ENCODE measurements at regions not wholly inside any gene's neighbourhood (a gene's known extent, or its start where the extent isn't known, plus 50 kb on each side); places are given as distances from the start of the nearest gene placed in this dataset.
"Not testable (repeated sequence)": the region's sequence is repeated elsewhere in the genome, so short reads cannot be mapped to it uniquely, and the experiment has no call there.

DNA sequence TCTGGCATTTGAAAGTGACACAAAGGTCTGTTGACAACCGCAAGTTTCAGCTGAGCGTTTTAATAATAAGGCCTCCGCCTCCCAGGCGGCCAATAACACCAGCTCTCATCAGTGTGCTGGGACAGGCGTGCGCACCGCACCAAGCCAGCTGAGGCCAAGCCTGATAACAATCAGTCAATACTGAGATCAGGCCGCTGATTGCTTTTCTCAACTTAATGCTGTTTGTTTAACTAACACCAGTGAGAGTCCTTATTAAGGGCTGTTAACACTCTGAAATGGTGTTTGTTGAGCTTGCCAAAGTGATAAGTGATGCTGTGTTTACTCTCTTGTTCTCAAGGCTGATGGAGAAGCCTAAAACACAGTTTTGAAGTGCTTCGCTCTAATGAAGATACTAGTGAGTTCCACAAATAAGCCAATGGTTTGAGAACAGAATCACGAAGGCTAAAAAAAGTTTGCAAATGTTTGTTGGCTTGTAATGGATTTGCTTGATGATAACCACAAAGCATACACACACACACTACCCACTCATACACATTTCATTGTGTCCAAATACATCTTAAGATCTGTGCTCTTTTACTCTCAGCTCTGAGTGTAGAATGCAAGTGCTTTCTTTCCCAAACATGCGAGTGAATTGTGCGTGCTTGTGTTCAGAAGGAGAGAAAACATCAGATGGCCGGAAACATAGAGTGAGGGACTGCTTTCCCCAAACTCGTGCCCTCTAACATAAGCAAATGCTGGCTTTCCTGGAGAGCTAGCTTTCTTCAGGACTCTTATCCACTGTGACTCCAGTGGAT is 330.4 kb upstream of the KLF4 start:
- Histone ChIP-seq H3K36me3 (ENCODE audit: control insufficient read depth, insufficient read depth, low read length) (no peaks in the 10 kb centered on the region), H3K4me1 (peaks cover 19% of the 10 kb centered on the region), H3K4me3 (ENCODE audit: low read depth, low read length) (no peak overlapping the region), H3K27me3 (replicated peaks; ENCODE audit: control insufficient read depth, insufficient read depth, low read length) (peaks cover 6% of the 10 kb centered on the region), H3K9me3 (no peaks in the 10 kb centered on the region)
- Mint-ChIP-seq H3K36me3 (ENCODE audit: insufficient read depth, unreplicated experiment) (no peaks in the 10 kb centered on the region), H3K27me3 (ENCODE audit: insufficient read depth, unreplicated experiment) (peaks cover 14% of the 10 kb centered on the region), H3K4me3 (ENCODE audit: unreplicated experiment) (no peak overlapping the region), H3K27ac (ENCODE audit: unreplicated experiment) (no peak overlapping the region), H3K4me1 (ENCODE audit: low read depth, unreplicated experiment) (peaks cover 25% of the 10 kb centered on the region), H3K9me3 (ENCODE audit: unreplicated experiment) (no peaks in the 10 kb centered on the region)
- intact Hi-C loops (cut with micrococcal nuclease; ENCODE audit: unreplicated experiment), result loop anchor here (1.0 kb wide), 1 partner anchor 68 kb away; no protein-coding TSS in a partner anchor
- DNase-seq, result peak; percentile 65 to 69
- no peak for TF ChIP-seq CTCF (IDR thresholded peaks at IDR 0.05; ENCODE audit: insufficient read depth in 1 of 2, low read depth in 1 of 2, low read length in 1 of 2, severe bottlenecking in 1 of 2, unreplicated experiment in 1 of 2)
- BruUV-seq (replicated peaks), result no TSS peak
- ChIA-PET POLR2A (no interaction called here), CTCF (interaction anchor here (0.8 to 1.0 kb wide), 2 partner anchors 28 to 336 kb away, joined by 3 read pairs; no protein-coding TSS in a partner anchor)

- H3K9me3 ChIP-seq; H3K27ac Mint-ChIP-seq (ENCODE audit: unreplicated experiment); H3K4me3 Mint-ChIP-seq (ENCODE audit: unreplicated experiment); H3K36me3 ChIP-seq (ENCODE audit: control insufficient read depth, insufficient read depth, low read length); H3K27me3 ChIP-seq (replicated peaks; ENCODE audit: control insufficient read depth, insufficient read depth, low read length); intact Hi-C loops (cut with micrococcal nuclease; ENCODE audit: unreplicated experiment); H3K4me3 ChIP-seq (ENCODE audit: low read depth, low read length); H3K9me3 Mint-ChIP-seq (ENCODE audit: unreplicated experiment); BruUV-seq (replicated peaks); DNase-seq; H3K36me3 Mint-ChIP-seq (ENCODE audit: insufficient read depth, unreplicated experiment); POLR2A ChIA-PET: not testable (repeated sequence)
- CTCF ChIA-PET, result interaction anchor here (0.6 kb wide), 1 partner anchor 630 kb away, joined by 3 read pairs; no protein-coding TSS in a partner anchor
- H3K4me1 ChIP-seq, result peaks cover 19% of the 10 kb centered on the region
- Mint-ChIP-seq H3K4me1 (ENCODE audit: low read depth, unreplicated experiment) (peaks cover 25% of the 10 kb centered on the region), H3K27me3 (ENCODE audit: insufficient read depth, unreplicated experiment) (peaks cover 12% of the 10 kb centered on the region)
These were observed 328.9 kb upstream of the KLF4 start for GRCh38 chr9:107818503-107818829.

- H3K4me3 Mint-ChIP-seq (ENCODE audit: unreplicated experiment); H3K9me3 ChIP-seq; H3K36me3 Mint-ChIP-seq (ENCODE audit: insufficient read depth, unreplicated experiment); POLR2A ChIA-PET; H3K27ac Mint-ChIP-seq (ENCODE audit: unreplicated experiment); H3K27me3 ChIP-seq (replicated peaks; ENCODE audit: control insufficient read depth, insufficient read depth, low read length); H3K36me3 ChIP-seq (ENCODE audit: control insufficient read depth, insufficient read depth, low read length); H3K4me3 ChIP-seq (ENCODE audit: low read depth, low read length); BruUV-seq (replicated peaks); H3K27me3 Mint-ChIP-seq (ENCODE audit: insufficient read depth, unreplicated experiment); H3K9me3 Mint-ChIP-seq (ENCODE audit: unreplicated experiment); DNase-seq; CTCF ChIA-PET; intact Hi-C loops (cut with micrococcal nuclease; ENCODE audit: unreplicated experiment): not testable (repeated sequence)
- H3K4me1 ChIP-seq, result peaks cover 19% of the 10 kb centered on the region
- peaks cover 25% of the 10 kb centered on the region for H3K4me1 Mint-ChIP-seq (ENCODE audit: low read depth, unreplicated experiment)
These were observed 328.3 kb upstream of the KLF4 start for GRCh38 chr9:107817595-107818502.

DNA sequence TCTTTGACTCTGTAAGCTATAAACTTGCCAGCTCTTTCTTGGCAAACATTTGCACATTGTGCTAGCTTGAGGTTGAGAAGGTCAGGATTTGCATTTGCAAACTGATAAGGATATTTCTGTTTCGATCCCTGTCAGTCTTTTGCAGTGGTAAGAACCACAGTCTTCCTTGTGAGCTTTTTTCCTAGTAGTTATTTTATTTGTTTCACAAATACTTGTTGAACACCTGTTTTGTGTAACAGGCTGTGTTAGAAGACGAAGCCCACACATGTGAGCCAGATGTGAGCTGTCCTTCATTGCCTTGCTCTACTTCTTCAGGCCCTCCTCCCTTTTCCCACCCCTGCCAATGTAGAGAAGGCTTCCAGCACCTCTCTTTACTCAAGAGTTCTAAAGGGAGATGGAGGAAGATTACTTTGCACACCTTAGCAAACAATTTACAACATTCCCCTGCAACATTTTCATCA is 327.0 kb upstream of the KLF4 start:
- BruUV-seq (replicated peaks), result no TSS peak
- no peak overlapping the region for H3K27ac Mint-ChIP-seq (ENCODE audit: unreplicated experiment)
- H3K36me3 ChIP-seq (ENCODE audit: control insufficient read depth, insufficient read depth, low read length), result no peaks in the 10 kb centered on the region
- H3K4me1 ChIP-seq, result peaks cover 19% of the 10 kb centered on the region
- peaks cover 25% of the 10 kb centered on the region for H3K4me1 Mint-ChIP-seq (ENCODE audit: low read depth, unreplicated experiment)
- peaks cover 1% of the 10 kb centered on the region for H3K27me3 ChIP-seq (replicated peaks; ENCODE audit: control insufficient read depth, insufficient read depth, low read length)
- no peak for TF ChIP-seq CTCF (IDR thresholded peaks at IDR 0.05; ENCODE audit: insufficient read depth in 1 of 2, low read depth in 1 of 2, low read length in 1 of 2, severe bottlenecking in 1 of 2, unreplicated experiment in 1 of 2)
- H3K9me3 ChIP-seq, result no peaks in the 10 kb centered on the region
- H3K9me3 Mint-ChIP-seq (ENCODE audit: unreplicated experiment), result no peaks in the 10 kb centered on the region
- no peak for DNase-seq
- H3K36me3 Mint-ChIP-seq (ENCODE audit: insufficient read depth, unreplicated experiment), result no peaks in the 10 kb centered on the region
- POLR2A ChIA-PET, result no interaction called here
- CTCF ChIA-PET, result interaction anchor here (1.0 kb wide), 1 partner anchor 212 kb away, joined by 3 read pairs; no protein-coding TSS in a partner anchor
- H3K4me3 Mint-ChIP-seq (ENCODE audit: unreplicated experiment), result no peak overlapping the region
- H3K4me3 ChIP-seq (ENCODE audit: low read depth, low read length), result no peak overlapping the region
- peaks cover 10% of the 10 kb centered on the region for H3K27me3 Mint-ChIP-seq (ENCODE audit: insufficient read depth, unreplicated experiment)
- intact Hi-C loops (cut with micrococcal nuclease; ENCODE audit: unreplicated experiment), result no loop called here

Measured in Caco-2 (cell line).